Fibroblast of lung (primary cell): ENCODE measurements at regions not wholly inside any gene's neighbourhood (a gene's known extent, or its start where the extent isn't known, plus 50 kb on each side); places are given as distances from the start of the nearest gene placed in this dataset.

Experiments used
- DNase-seq, 2 donors: peaks; one replicate each; pipeline versions ENCODE4 v3.0.0 to v3.0.0-alpha.2; 2010; ENCODE audit warnings: low read depth in 2 of 2
- H2AFZ ChIP-seq: 2 replicates; pipeline ENCODE4 v1.5.1; 2012; ENCODE audit warnings: low read length, control low read depth, inconsistent platforms
- H3K27ac ChIP-seq: 2 replicates; pipeline ENCODE4 v1.5.1; 2011; ENCODE audit warnings: low read length, control low read depth; ENCODE audit not compliant: insufficient read depth
- H3K27me3 ChIP-seq: 2 replicates; pipeline ENCODE4 v1.5.1; 2011; ENCODE audit warnings: mild to moderate bottlenecking, low read length; ENCODE audit not compliant: control insufficient read depth, insufficient read depth
- H3K36me3 ChIP-seq: 2 replicates; pipeline ENCODE4 v1.5.1; 2011; ENCODE audit warnings: low read length; ENCODE audit not compliant: control insufficient read depth, insufficient read depth
- H3K4me1 ChIP-seq: 2 replicates; pipeline ENCODE4 v1.5.1; 2011; ENCODE audit warnings: low read length; ENCODE audit not compliant: control insufficient read depth, insufficient read depth; ENCODE audit errors: extremely low read depth
- H3K4me2 ChIP-seq: 2 replicates; pipeline ENCODE4 v1.5.1; 2011; ENCODE audit warnings: low read length, control low read depth; ENCODE audit not compliant: insufficient read depth; ENCODE audit errors: extremely low read depth
- H3K4me3 ChIP-seq, 4 experiments: fragments of 200-600 bp in 1 of 4; sonication (generic) in 1 of 4; replicated peaks in 1 of 4; 2 replicates each; pipeline ENCODE4 v1.5.1; 2011 to 2016; ENCODE audit warnings: low read length in 4 of 4, low read depth in 3 of 4, mild to moderate bottlenecking in 3 of 4, control low read depth in 2 of 4, inconsistent platforms in 1 of 4, mixed read lengths in 1 of 4; ENCODE audit not compliant: insufficient read depth in 1 of 4; ENCODE audit errors: control extremely low read depth in 1 of 4
- H3K79me2 ChIP-seq: 2 replicates; pipeline ENCODE4 v1.5.1; 2012; ENCODE audit warnings: mild to moderate bottlenecking, low read length, inconsistent platforms; ENCODE audit not compliant: control insufficient read depth, insufficient read depth
- H3K9ac ChIP-seq: 2 replicates; pipeline ENCODE4 v1.5.1; 2011; ENCODE audit warnings: mild to moderate bottlenecking, low read length, control low read depth; ENCODE audit not compliant: insufficient read depth
- H3K9me3 ChIP-seq: 2 replicates; pipeline ENCODE4 v1.5.1; 2012; ENCODE audit warnings: low read depth, low read length; ENCODE audit not compliant: control insufficient read depth, insufficient read depth
- H4K20me1 ChIP-seq: 2 replicates; pipeline ENCODE4 v1.5.1; 2011; ENCODE audit warnings: low read length; ENCODE audit not compliant: control insufficient read depth, insufficient read depth; ENCODE audit errors: extremely low read depth
- CTCF ChIP-seq, 2 donors: IDR thresholded peaks in 1 of 2; conservative IDR thresholded peaks in 1 of 2; 1 replicate in 1 of 2; 2 replicates in 1 of 2; pipeline ENCODE4 v1.5.1; 2011 to 2012; ENCODE audit warnings: low read length in 2 of 2, control low read depth in 1 of 2, inconsistent platforms in 1 of 2, low read depth in 1 of 2, mild to moderate bottlenecking in 1 of 2
- EZH2 ChIP-seq: IDR thresholded peaks from 2 replicates; pipeline ENCODE4 v1.5.1; 2012; ENCODE audit warnings: low read length, control low read depth, mild to moderate bottlenecking; ENCODE audit errors: missing control alignments

GRCh38 chr4:141429933-141430332 lies 206.4 kb upstream of the IL15 start:
- Histone ChIP-seq H4K20me1 (no peaks in the 10 kb centered on the region), H3K79me2 (no peaks in the 10 kb centered on the region), H3K36me3 (no peaks in the 10 kb centered on the region), H3K9me3 (no peaks in the 10 kb centered on the region), H3K4me2 (no peak overlapping the region), H3K9ac (no peak overlapping the region), H3K4me3 (no peak overlapping the region), H3K27ac (no peak overlapping the region), H2AFZ (no peak overlapping the region), H3K4me1 (peaks cover 11% of the 10 kb centered on the region), H3K27me3 (no peaks in the 10 kb centered on the region)
- TF ChIP-seq CTCF (conservative IDR thresholded peaks at IDR 0.05 in 1 of 2, IDR thresholded peaks at IDR 0.05 in 1 of 2; ENCODE audit: low read depth in 1 of 2, low read length in 2 of 2) (no peak), EZH2 (no peak)
- DNase-seq: no peak

GRCh38 chr4:141430686-141431085 lies 205.7 kb upstream of the IL15 start:
- Histone ChIP-seq H4K20me1 (no peaks in the 10 kb centered on the region), H3K36me3 (no peaks in the 10 kb centered on the region)
- no peak for DNase-seq

GRCh38 chr4:141432000-141432712 lies 204.2 kb upstream of the IL15 start:
- H3K9ac ChIP-seq: no peak overlapping the region
- H3K4me2 ChIP-seq: peak overlapping the region; percentile 13
- H3K4me1 ChIP-seq: peaks cover 8% of the 10 kb centered on the region
- DNase-seq: peak; percentile 22 to 46
- H4K20me1 ChIP-seq: no peaks in the 10 kb centered on the region
- no peak overlapping the region for H3K27ac ChIP-seq
- no peaks in the 10 kb centered on the region for H3K36me3 ChIP-seq
- H2AFZ ChIP-seq: no peak overlapping the region
- no peak overlapping the region for H3K4me3 ChIP-seq
- no peak for TF ChIP-seq CTCF (conservative IDR thresholded peaks at IDR 0.05 in 1 of 2, IDR thresholded peaks at IDR 0.05 in 1 of 2; ENCODE audit: low read depth in 1 of 2, low read length in 2 of 2)
- TF ChIP-seq EZH2: no peak
- no peaks in the 10 kb centered on the region for H3K79me2 ChIP-seq
- H3K27me3 ChIP-seq: no peaks in the 10 kb centered on the region
- H3K9me3 ChIP-seq: no peaks in the 10 kb centered on the region

More at GRCh38 chr4:141430686-141431085, 205.7 kb upstream of the IL15 start:
- H3K4me3 ChIP-seq: no peak overlapping the region
- H2AFZ ChIP-seq: no peak overlapping the region
- no peaks in the 10 kb centered on the region for H3K27me3 ChIP-seq
- no peak overlapping the region for H3K4me2 ChIP-seq
- H3K9ac ChIP-seq: no peak overlapping the region
- TF ChIP-seq CTCF (conservative IDR thresholded peaks at IDR 0.05 in 1 of 2, IDR thresholded peaks at IDR 0.05 in 1 of 2; ENCODE audit: low read depth in 1 of 2, low read length in 2 of 2) (no peak), EZH2 (no peak)
- H3K79me2 ChIP-seq: no peaks in the 10 kb centered on the region
- peaks cover 8% of the 10 kb centered on the region for H3K4me1 ChIP-seq
- no peak overlapping the region for H3K27ac ChIP-seq
- H3K9me3 ChIP-seq: no peaks in the 10 kb centered on the region
